ENCODE measurements at regions not wholly inside any gene's neighbourhood (a gene's known extent, or its start where the extent isn't known, plus 50 kb on each side); places are given as distances from the start of the nearest gene placed in this dataset.

- DNase-seq: no peak
- TF ChIP-seq POLR2A (IDR thresholded peaks at IDR 0.05): no peak
- TF ChIP-seq CTCF (IDR thresholded peaks at IDR 0.05): no peak
Measured at GRCh38 chr2:37529830-37530415, 141.5 kb downstream of the CDC42EP3 start.

GRCh38 chr2:37532503-37532902 is 138.9 kb downstream of the CDC42EP3 start:
- TF ChIP-seq POLR2A (IDR thresholded peaks at IDR 0.05) (no peak), CTCF (IDR thresholded peaks at IDR 0.05) (no peak)
- H3K27ac ChIP-seq: no peak overlapping the region
- no peaks in the 10 kb centered on the region for H3K4me1 ChIP-seq

More at GRCh38 chr2:37529830-37530415, 141.5 kb downstream of the CDC42EP3 start:
- Histone ChIP-seq H3K27me3 (no peaks in the 10 kb centered on the region), H3K27ac (no peak overlapping the region), H3K4me3 (no peak overlapping the region), H3K4me1 (no peaks in the 10 kb centered on the region), H3K9me3 (no peaks in the 10 kb centered on the region), H3K36me3 (no peaks in the 10 kb centered on the region)

GRCh38 chr2:37537316-37537715 is 134.1 kb downstream of the CDC42EP3 start:
- no peak overlapping the region for H3K27ac ChIP-seq
- TF ChIP-seq POLR2A (IDR thresholded peaks at IDR 0.05) (no peak), CTCF (IDR thresholded peaks at IDR 0.05) (no peak)
- H3K9me3 ChIP-seq: no peaks in the 10 kb centered on the region
- no peak overlapping the region for H3K4me3 ChIP-seq
- no peaks in the 10 kb centered on the region for H3K36me3 ChIP-seq
- H3K27me3 ChIP-seq: no peaks in the 10 kb centered on the region
- no peak for DNase-seq
- H3K4me1 ChIP-seq: no peaks in the 10 kb centered on the region

More at GRCh38 chr2:37532503-37532902, 138.9 kb downstream of the CDC42EP3 start:
- no peaks in the 10 kb centered on the region for H3K9me3 ChIP-seq
- DNase-seq: no peak
- H3K36me3 ChIP-seq: no peaks in the 10 kb centered on the region
- H3K4me3 ChIP-seq: no peak overlapping the region
- no peaks in the 10 kb centered on the region for H3K27me3 ChIP-seq

- Histone ChIP-seq H3K27me3 (no peaks in the 10 kb centered on the region), H3K4me3 (no peak overlapping the region), H3K27ac (no peak overlapping the region), H3K4me1 (no peaks in the 10 kb centered on the region), H3K36me3 (no peaks in the 10 kb centered on the region), H3K9me3 (no peaks in the 10 kb centered on the region)
- no peak for DNase-seq
- TF ChIP-seq CTCF (IDR thresholded peaks at IDR 0.05) (no peak), POLR2A (IDR thresholded peaks at IDR 0.05) (no peak)
Measured at GRCh38 chr2:37541516-37541915, 129.9 kb downstream of the CDC42EP3 start.

- TF ChIP-seq POLR2A (IDR thresholded peaks at IDR 0.05): no peak
- no peak for TF ChIP-seq CTCF (IDR thresholded peaks at IDR 0.05)
- Histone ChIP-seq H3K9me3 (no peaks in the 10 kb centered on the region), H3K27me3 (no peaks in the 10 kb centered on the region), H3K27ac (no peak overlapping the region), H3K4me1 (no peaks in the 10 kb centered on the region), H3K36me3 (no peaks in the 10 kb centered on the region), H3K4me3 (no peak overlapping the region)
- DNase-seq: no peak
Measured at GRCh38 chr2:37543999-37544557, 127.4 kb downstream of the CDC42EP3 start.
